Neutrophil (primary cell): ENCODE measurements at regions not wholly inside any gene's neighbourhood (a gene's known extent, or its start where the extent isn't known, plus 50 kb on each side); places are given as distances from the start of the nearest gene placed in this dataset.
"Not testable (repeated sequence)": the region's sequence is repeated elsewhere in the genome, so short reads cannot be mapped to it uniquely, and the experiment has no call there.

Source experiments
- H3K27ac ChIP-seq: fragments of 200-600 bp; sonication (generic); 2 replicates; pipeline ENCODE4 v1.5.1; 2016; ENCODE audit warnings: mild to moderate bottlenecking, moderate library complexity
- H3K27me3 ChIP-seq: fragments of 200-600 bp; sonication (generic); 2 replicates; pipeline ENCODE4 v1.6.0; 2016; ENCODE audit warnings: mild to moderate bottlenecking
- H3K36me3 ChIP-seq: fragments of 200-600 bp; sonication (generic); 2 replicates; pipeline ENCODE4 v1.5.1; 2017
- H3K4me1 ChIP-seq, 2 experiments: fragments of 200-600 bp in 1 of 2; sonication (generic) in 1 of 2; 1 replicate in 1 of 2; 2 replicates in 1 of 2; pipeline versions ENCODE4 v1.5.1 to v1.6.1; 2013 to 2016; ENCODE audit warnings: low read depth in 1 of 2, low read length in 1 of 2, mild to moderate bottlenecking in 1 of 2, moderate library complexity in 1 of 2; ENCODE audit not compliant: control insufficient read depth in 1 of 2, insufficient read depth in 1 of 2
- H3K4me3 ChIP-seq, 2 experiments: fragments of 200-600 bp in 1 of 2; sonication (generic) in 1 of 2; 1 replicate in 1 of 2; 2 replicates in 1 of 2; pipeline ENCODE4 v1.5.1; 2013 to 2016; ENCODE audit warnings: low read depth in 1 of 2, low read length in 1 of 2, mild to moderate bottlenecking in 1 of 2, moderate library complexity in 1 of 2
- H3K9me3 ChIP-seq: fragments of 200-600 bp; sonication (generic); 2 replicates; pipeline ENCODE4 v1.5.1; 2016
- CTCF ChIP-seq: fragments of 200-600 bp; sonication (generic); IDR thresholded peaks from 2 replicates; pipeline ENCODE4 v1.5.1; 2016; ENCODE audit warnings: antibody characterized with exemption

- no peak for TF ChIP-seq CTCF
- no peak overlapping the region for H3K27ac ChIP-seq
- peaks cover 17% of the 10 kb centered on the region for H3K27me3 ChIP-seq
- H3K4me1 ChIP-seq, result no peaks in the 10 kb centered on the region
- no peak overlapping the region for H3K4me3 ChIP-seq
- no peaks in the 10 kb centered on the region for H3K36me3 ChIP-seq
- no peaks in the 10 kb centered on the region for H3K9me3 ChIP-seq
Measured at GRCh38 chr20:63139356-63139755, 76.6 kb downstream of the YTHDF1 start.

- H3K27ac ChIP-seq, result no peak overlapping the region
- peaks cover 13% of the 10 kb centered on the region for H3K27me3 ChIP-seq
- no peaks in the 10 kb centered on the region for H3K36me3 ChIP-seq
- no peak for TF ChIP-seq CTCF
- no peak overlapping the region for H3K4me3 ChIP-seq
- no peaks in the 10 kb centered on the region for H3K4me1 ChIP-seq
- H3K9me3 ChIP-seq, result no peaks in the 10 kb centered on the region
Measured at GRCh38 chr20:63138855-63139341, 77.0 kb downstream of the YTHDF1 start.

GRCh38 chr20:63137851-63138415, 78.0 kb downstream of the YTHDF1 start:
- H3K4me1 ChIP-seq, result no peaks in the 10 kb centered on the region
- H3K36me3 ChIP-seq, result no peaks in the 10 kb centered on the region
- no peak for TF ChIP-seq CTCF
- no peak overlapping the region for H3K27ac ChIP-seq
- H3K9me3 ChIP-seq, result no peaks in the 10 kb centered on the region
- H3K4me3 ChIP-seq, result no peak overlapping the region
- peaks cover 11% of the 10 kb centered on the region for H3K27me3 ChIP-seq

GRCh38 chr20:63136296-63136695, 79.6 kb downstream of the YTHDF1 start:
- TF ChIP-seq CTCF, result no peak
- H3K4me3 ChIP-seq, result no peak overlapping the region
- no peaks in the 10 kb centered on the region for H3K9me3 ChIP-seq
- no peaks in the 10 kb centered on the region for H3K4me1 ChIP-seq
- H3K36me3 ChIP-seq, result no peaks in the 10 kb centered on the region
- peaks cover 13% of the 10 kb centered on the region for H3K27me3 ChIP-seq
- no peak overlapping the region for H3K27ac ChIP-seq

GRCh38 chr20:63135411-63135810, 80.5 kb downstream of the YTHDF1 start:
- Histone ChIP-seq H3K9me3 (no peaks in the 10 kb centered on the region), H3K4me3 (no peak overlapping the region), H3K36me3 (no peaks in the 10 kb centered on the region), H3K27me3 (peaks cover 22% of the 10 kb centered on the region), H3K4me1 (no peaks in the 10 kb centered on the region), H3K27ac (no peak overlapping the region)
- no peak for TF ChIP-seq CTCF

DNA sequence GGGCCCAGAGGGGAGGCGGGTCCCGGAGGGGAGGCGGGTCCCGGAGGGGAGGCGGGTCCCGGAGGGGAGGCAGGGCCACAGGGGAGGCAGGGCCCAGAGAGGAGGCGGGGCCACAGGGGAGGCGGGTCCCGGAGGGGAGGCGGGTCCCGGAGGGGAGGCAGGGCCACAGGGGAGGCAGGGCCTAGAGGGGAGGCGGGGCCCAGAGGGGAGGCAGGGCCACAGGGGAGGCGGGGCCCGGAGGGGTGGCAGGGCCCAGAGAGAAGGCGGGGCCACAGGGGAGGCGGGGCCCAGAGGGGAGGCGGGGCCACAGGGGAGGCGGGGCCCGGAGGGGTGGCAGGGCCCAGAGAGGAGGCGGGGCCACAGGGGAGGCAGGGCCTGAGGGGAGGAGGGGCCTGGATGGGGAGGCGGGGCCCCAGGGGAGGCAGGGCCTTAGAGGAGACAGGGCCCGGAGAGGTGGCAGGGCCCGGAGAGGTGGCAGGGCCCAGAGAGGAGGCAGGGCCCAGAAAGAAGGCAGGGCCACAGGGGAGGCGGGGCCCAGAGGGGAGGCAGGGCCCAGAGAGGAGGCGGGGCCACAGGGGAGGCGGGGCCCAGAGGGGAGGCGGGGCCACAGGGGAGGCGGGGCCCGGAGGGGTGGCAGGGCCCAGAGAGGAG, 81.1 kb downstream of the YTHDF1 start:
- H3K4me3 ChIP-seq, H3K4me1 ChIP-seq, H3K9me3 ChIP-seq, H3K36me3 ChIP-seq, H3K27ac ChIP-seq: not testable (repeated sequence)
- H3K27me3 ChIP-seq, result peaks cover 28% of the 10 kb centered on the region
